Endothelial cell of umbilical vein (primary cell): ENCODE measurements at regions not wholly inside any gene's neighbourhood (a gene's known extent, or its start where the extent isn't known, plus 50 kb on each side); places are given as distances from the start of the nearest gene placed in this dataset.

Experiments
- BruUV-seq: library from RNA; stranded (reverse); fragments of 400-500 nt; replicated peaks from 2 replicates; lab custom pipeline; 2021; lab: Mats Ljungman, UMichigan
- CTCF ChIA-PET: fragments of 300-600, 350-600 bp; sonication (Branson Sonifier 250); formaldehyde crosslinking; loops from one replicate; lab custom pipeline; 2021; ENCODE audit warnings: antibody characterized with exemption, inconsistent platforms; lab: Charles Lee
- POLR2A ChIA-PET: fragments of 300-600, 350-600 bp; sonication (Branson Sonifier 250); formaldehyde crosslinking; loops from one replicate; lab custom pipeline; 2021; ENCODE audit warnings: antibody characterized with exemption, inconsistent platforms; lab: Charles Lee
- DNase-seq: peaks from one replicate; pipeline ENCODE4 v3.0.0-alpha.2; 2011; ENCODE audit warnings: low read depth, low spot score
- FAIRE-seq: peaks from 2 replicates; lab custom pipeline; 2011; peaks lifted over from hg19 to GRCh38; lab: Jason Lieb, UNC
- H2AFZ ChIP-seq: 2 replicates; pipeline ENCODE4 v1.6.0; 2012; ENCODE audit warnings: low read depth, low read length, control low read depth, inconsistent platforms
- H3K27ac ChIP-seq: 2 replicates; pipeline ENCODE4 v1.5.1; 2011; ENCODE audit warnings: low read depth, mild to moderate bottlenecking, control low read depth, low read length, moderate library complexity; ENCODE audit not compliant: insufficient read depth
- H3K27me3 ChIP-seq, 2 experiments: 2 replicates each; pipeline versions ENCODE4 v1.6.0 to v1.6.1; 2011; ENCODE audit warnings: low read length in 2 of 2, mixed read lengths in 1 of 2; ENCODE audit not compliant: control insufficient read depth in 2 of 2, insufficient read depth in 2 of 2
- H3K36me3 ChIP-seq, 2 experiments: 2 replicates in 1 of 2; 3 replicates in 1 of 2; pipeline ENCODE4 v1.5.1; 2011; ENCODE audit warnings: low read length in 2 of 2, mild to moderate bottlenecking in 1 of 2, moderate library complexity in 1 of 2; ENCODE audit not compliant: control insufficient read depth in 2 of 2, insufficient read depth in 2 of 2; ENCODE audit errors: extremely low read depth in 1 of 2
- H3K4me1 ChIP-seq: 3 replicates; pipeline ENCODE4 v1.5.1; 2011; ENCODE audit warnings: mild to moderate bottlenecking, low read length; ENCODE audit not compliant: control insufficient read depth, insufficient read depth; ENCODE audit errors: extremely low read depth
- H3K4me2 ChIP-seq: 2 replicates; pipeline ENCODE4 v1.6.1; 2011; ENCODE audit warnings: low read length, control low read depth, mixed read lengths; ENCODE audit not compliant: insufficient read depth
- H3K4me3 ChIP-seq, 3 experiments: fragments of 200-600 bp in 1 of 3; sonication (generic), shearing (Covaris generic) in 1 of 3; replicated peaks in 1 of 3; 2 replicates each; pipeline ENCODE4 v1.5.1; 2011 to 2016; ENCODE audit warnings: control low read depth in 3 of 3, low read length in 3 of 3, mild to moderate bottlenecking in 2 of 3, inconsistent platforms in 1 of 3, low read depth in 1 of 3, moderate library complexity in 1 of 3; ENCODE audit not compliant: insufficient read depth in 1 of 3
- H3K79me2 ChIP-seq: 2 replicates; pipeline ENCODE4 v1.6.0; 2012; ENCODE audit warnings: low read length, inconsistent platforms; ENCODE audit not compliant: control insufficient read depth, insufficient read depth
- H3K9ac ChIP-seq: replicated peaks from 2 replicates; pipeline ENCODE3; 2011; ENCODE audit warnings: low read length, control low read depth; ENCODE audit not compliant: insufficient read depth; ENCODE audit errors: extremely low read depth
- H3K9me1 ChIP-seq: replicated peaks from 3 replicates; pipeline ENCODE4 v1.6.0; 2011; ENCODE audit warnings: mild to moderate bottlenecking, low read length; ENCODE audit not compliant: control insufficient read depth, insufficient read depth; ENCODE audit errors: extremely low read depth
- H3K9me3 ChIP-seq: replicated peaks from 2 replicates; pipeline ENCODE4 v1.5.1; 2012; ENCODE audit warnings: low read length, inconsistent platforms; ENCODE audit not compliant: control insufficient read depth, insufficient read depth
- H4K20me1 ChIP-seq: replicated peaks from 2 replicates; pipeline ENCODE3; 2011; ENCODE audit warnings: mild to moderate bottlenecking, low read length; ENCODE audit not compliant: control insufficient read depth, insufficient read depth; ENCODE audit errors: extremely low read depth
- EZH2 ChIP-seq: IDR thresholded peaks from 2 replicates; pipeline ENCODE4 v1.6.1; 2012; ENCODE audit warnings: borderline replicate concordance, low read depth, mild to moderate bottlenecking, moderate library complexity, low read length, inconsistent platforms; ENCODE audit not compliant: severe bottlenecking
- FOS ChIP-seq: IDR thresholded peaks from 2 replicates; pipeline ENCODE4 v1.6.1; 2011; ENCODE audit warnings: mild to moderate bottlenecking, low read length, moderate library complexity, borderline replicate concordance; ENCODE audit not compliant: insufficient read depth
- GATA2 ChIP-seq: IDR thresholded peaks from 2 replicates; pipeline ENCODE4 v1.7.0; 2011; ENCODE audit warnings: low read depth, mild to moderate bottlenecking, moderate library complexity, mixed read lengths, low read length; ENCODE audit not compliant: insufficient read length, insufficient read depth
- JUN ChIP-seq: IDR thresholded peaks from 2 replicates; pipeline ENCODE4 v1.6.1; 2011; ENCODE audit warnings: borderline replicate concordance, low read depth; ENCODE audit not compliant: insufficient read length, insufficient read depth
- MAX ChIP-seq: IDR thresholded peaks from 2 replicates; pipeline ENCODE4 v1.6.1; 2011; ENCODE audit not compliant: insufficient read depth, insufficient read length
- MYC ChIP-seq: IDR thresholded peaks from one replicate; pipeline ENCODE4 v1.6.1; 2011; ENCODE audit warnings: mild to moderate bottlenecking, low read depth, low read length
- POLR2A ChIP-seq: IDR thresholded peaks from 2 replicates; pipeline ENCODE4 v1.6.1; 2012; ENCODE audit warnings: low read depth, mild to moderate bottlenecking, control low read depth, low read length
- POLR2AphosphoS5 ChIP-seq: IDR thresholded peaks from 2 replicates; pipeline ENCODE4 v1.6.1; 2012; ENCODE audit warnings: low read depth, mild to moderate bottlenecking, control low read depth, low read length, moderate library complexity; ENCODE audit not compliant: insufficient read depth
- dilution Hi-C: fragments of 300-500 bp; cut with MboI; formaldehyde crosslinking; loops from one replicate; pipeline ENCODE4 v1.15.0; 2019; ENCODE audit warnings: low sequenced_read_pairs; ENCODE audit not compliant: extremely low pct_ligation_motif_present
- intact Hi-C: fragments of 100-400 bp; cut with micrococcal nuclease; formaldehyde crosslinking; loops from one replicate; pipeline ENCODE4 v1.10.0; 2022
- TF ChIP-seq, protein P1 (sequence below), 2 donors: IDR thresholded peaks; 1 replicate in 1 of 2; 2 replicates in 1 of 2; pipeline ENCODE4 v1.5.1; 2011; ENCODE audit warnings: low read length in 2 of 2, mild to moderate bottlenecking in 2 of 2, moderate library complexity in 2 of 2, control low read depth in 1 of 2, inconsistent platforms in 1 of 2, low read depth in 1 of 2; ENCODE audit not compliant: insufficient read depth in 1 of 2; ENCODE audit errors: extremely low read depth in 1 of 2

DNA sequence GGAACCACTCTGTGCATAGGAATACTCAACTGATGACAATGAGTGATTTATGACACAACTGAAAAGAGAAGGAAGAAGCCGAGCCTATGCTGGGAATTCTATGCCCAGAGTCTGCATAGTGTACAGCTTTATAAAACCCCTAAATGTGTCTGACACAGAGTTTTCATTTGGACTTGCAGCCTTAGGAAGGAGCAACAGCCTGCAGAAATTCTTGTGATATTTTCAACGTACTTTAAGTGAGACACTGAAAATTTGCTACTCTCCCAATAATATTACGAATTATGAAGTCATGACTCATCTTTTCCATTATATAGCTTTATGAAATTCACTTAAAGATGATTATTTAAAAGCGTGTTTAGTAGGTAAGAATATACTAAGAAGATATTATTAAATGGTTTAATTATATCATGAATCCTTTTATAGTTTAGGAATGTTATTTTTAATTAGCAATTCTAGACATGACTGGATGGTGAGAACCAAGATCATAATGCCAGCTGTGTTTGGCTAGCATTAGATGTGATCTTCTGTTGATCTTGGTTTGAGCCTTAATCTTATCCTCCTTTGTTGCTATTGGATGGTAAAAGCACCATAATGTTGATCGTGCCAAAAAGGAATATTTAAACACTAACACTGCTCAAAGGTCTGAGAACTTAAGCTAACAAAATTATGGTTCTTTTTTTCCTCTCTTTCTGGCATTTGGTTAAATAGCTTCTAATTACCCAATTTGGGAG is 785.1 kb upstream of the ADGRL4 start:
- H2AFZ ChIP-seq = no peak overlapping the region
- H3K27ac ChIP-seq = no peak overlapping the region
- intact Hi-C loops (no loop called here), dilution Hi-C loops (no loop called here)
- DNase-seq (no peak), FAIRE-seq (no peak)
- no peaks in the 10 kb centered on the region for H4K20me1 ChIP-seq
- H3K4me3 ChIP-seq = no peak overlapping the region
- H3K36me3 ChIP-seq = no peaks in the 10 kb centered on the region
- no peak overlapping the region for H3K4me2 ChIP-seq
- no TSS peak for BruUV-seq
- CTCF ChIA-PET = interaction anchor here (1.6 kb wide), 1 partner anchor 8 kb away, joined by 5 read pairs; no protein-coding TSS in a partner anchor
- no peaks in the 10 kb centered on the region for H3K9me3 ChIP-seq
- no peaks in the 10 kb centered on the region for H3K4me1 ChIP-seq
- no peak overlapping the region for H3K9ac ChIP-seq
- H3K27me3 ChIP-seq = no peaks in the 10 kb centered on the region
- H3K79me2 ChIP-seq = no peaks in the 10 kb centered on the region
- no peak for TF ChIP-seq MYC
- no peak for TF ChIP-seq FOS
- no peak for TF ChIP-seq POLR2AphosphoS5
- TF ChIP-seq JUN = no peak
- TF ChIP-seq GATA2 = no peak
- TF ChIP-seq EZH2 = no peak
- no peak for TF ChIP-seq POLR2A
- TF ChIP-seq, protein P1, sequence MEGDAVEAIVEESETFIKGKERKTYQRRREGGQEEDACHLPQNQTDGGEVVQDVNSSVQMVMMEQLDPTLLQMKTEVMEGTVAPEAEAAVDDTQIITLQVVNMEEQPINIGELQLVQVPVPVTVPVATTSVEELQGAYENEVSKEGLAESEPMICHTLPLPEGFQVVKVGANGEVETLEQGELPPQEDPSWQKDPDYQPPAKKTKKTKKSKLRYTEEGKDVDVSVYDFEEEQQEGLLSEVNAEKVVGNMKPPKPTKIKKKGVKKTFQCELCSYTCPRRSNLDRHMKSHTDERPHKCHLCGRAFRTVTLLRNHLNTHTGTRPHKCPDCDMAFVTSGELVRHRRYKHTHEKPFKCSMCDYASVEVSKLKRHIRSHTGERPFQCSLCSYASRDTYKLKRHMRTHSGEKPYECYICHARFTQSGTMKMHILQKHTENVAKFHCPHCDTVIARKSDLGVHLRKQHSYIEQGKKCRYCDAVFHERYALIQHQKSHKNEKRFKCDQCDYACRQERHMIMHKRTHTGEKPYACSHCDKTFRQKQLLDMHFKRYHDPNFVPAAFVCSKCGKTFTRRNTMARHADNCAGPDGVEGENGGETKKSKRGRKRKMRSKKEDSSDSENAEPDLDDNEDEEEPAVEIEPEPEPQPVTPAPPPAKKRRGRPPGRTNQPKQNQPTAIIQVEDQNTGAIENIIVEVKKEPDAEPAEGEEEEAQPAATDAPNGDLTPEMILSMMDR (IDR thresholded peaks at IDR 0.05; ENCODE audit: extremely low read depth in 1 of 2, insufficient read depth in 1 of 2, low read depth in 1 of 2, low read length in 2 of 2) = no peak
- TF ChIP-seq MAX = no peak
- POLR2A ChIA-PET = no interaction called here
- no peaks in the 10 kb centered on the region for H3K9me1 ChIP-seq
